DMS79 (cell line): ENCODE measurements at regions not wholly inside any gene's neighbourhood (a gene's known extent, or its start where the extent isn't known, plus 50 kb on each side); places are given as distances from the start of the nearest gene placed in this dataset.

ENCODE experiments used
- DNase-seq: peaks from one replicate; lab custom pipeline; 2025; lab: John Stamatoyannopoulos, UW

DNA sequence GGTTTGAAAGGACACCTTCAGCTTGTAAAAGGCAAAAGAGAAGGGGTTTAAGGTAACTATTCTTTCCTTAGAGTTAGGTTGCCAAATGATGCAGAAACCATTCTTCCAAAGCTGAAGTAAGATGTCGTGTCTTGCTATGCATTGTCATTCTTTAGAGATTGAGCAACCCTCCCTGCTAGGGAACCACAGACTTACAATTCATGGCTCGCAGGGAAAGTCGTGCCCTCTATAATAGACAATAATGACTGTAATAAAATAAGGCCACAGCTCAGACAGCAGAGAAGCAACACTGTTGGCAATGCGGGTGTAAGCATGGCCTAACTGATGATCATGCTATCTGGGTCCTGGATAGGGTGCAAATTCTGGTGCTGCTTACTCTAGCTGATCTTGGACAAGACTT, 129.6 kb upstream of the CDH13 start:
- DNase-seq: no peak

DNA sequence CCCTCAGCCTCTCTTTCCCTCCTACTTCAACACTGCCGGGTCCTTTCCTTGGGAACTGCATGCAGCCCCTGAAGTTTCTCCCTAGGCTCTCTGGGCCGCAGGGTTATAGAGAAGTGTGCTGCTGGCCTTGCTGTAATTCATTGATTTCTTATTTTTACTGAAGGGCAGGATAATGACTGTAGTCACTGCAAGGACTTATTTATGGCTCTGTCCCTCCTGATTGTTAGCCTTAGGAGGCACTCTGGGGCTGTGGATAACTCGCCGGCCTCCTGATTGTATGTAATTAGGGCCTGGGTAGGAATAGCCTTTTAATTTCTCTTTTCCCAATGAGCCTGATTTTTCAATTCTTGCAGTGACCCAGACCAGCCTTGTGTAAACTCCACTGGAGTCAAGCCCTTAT, 138.3 kb upstream of the CDH13 start:
- no peak for DNase-seq

GRCh38 chr16:82481455-82481854, 145.3 kb upstream of the CDH13 start:
- DNase-seq: no peak

DNA sequence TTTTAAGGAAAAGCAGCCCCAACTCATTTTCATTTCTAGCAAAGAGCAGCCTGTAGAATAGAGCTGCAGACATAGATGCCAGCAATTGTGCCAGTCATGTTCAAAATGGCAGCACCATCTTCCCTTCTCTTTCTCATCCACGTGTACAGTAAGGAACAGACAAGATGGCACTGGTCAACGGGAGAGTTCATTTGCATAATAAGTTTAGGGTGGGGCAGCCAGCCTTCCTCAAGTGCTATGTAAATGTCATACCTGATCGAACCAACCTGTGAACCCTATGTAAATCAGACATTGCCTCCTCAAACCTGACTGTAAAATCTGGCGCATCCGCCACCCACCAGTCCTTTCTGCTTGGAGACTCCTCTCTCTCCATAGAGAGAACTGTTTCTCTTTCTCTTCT, 150.0 kb upstream of the CDH13 start:
- no peak for DNase-seq

GRCh38 chr16:82470620-82471152, 156.1 kb upstream of the CDH13 start:
- no peak for DNase-seq

- DNase-seq: no peak
Observed at GRCh38 chr16:82470016-82470415, 156.8 kb upstream of the CDH13 start.

DNA sequence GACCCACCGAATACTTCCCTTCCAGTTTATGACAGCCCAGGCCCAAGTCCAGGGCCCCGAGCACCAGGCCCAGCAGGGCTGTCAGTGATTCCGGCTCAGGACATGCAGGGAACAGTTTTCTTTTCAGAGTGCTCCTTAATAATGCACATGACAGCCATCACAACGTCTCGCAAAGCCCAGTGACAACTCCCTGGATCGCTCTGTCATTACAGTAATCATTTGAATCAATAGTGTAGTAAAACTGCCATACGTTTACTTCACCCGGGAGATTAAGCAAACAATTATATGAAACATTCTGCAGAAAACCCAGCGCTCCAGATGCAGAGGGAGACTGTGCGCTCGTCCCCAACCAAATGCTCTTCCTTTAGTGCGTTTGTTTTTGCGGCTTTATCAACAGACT, 162.6 kb upstream of the CDH13 start:
- DNase-seq: no peak

DNA sequence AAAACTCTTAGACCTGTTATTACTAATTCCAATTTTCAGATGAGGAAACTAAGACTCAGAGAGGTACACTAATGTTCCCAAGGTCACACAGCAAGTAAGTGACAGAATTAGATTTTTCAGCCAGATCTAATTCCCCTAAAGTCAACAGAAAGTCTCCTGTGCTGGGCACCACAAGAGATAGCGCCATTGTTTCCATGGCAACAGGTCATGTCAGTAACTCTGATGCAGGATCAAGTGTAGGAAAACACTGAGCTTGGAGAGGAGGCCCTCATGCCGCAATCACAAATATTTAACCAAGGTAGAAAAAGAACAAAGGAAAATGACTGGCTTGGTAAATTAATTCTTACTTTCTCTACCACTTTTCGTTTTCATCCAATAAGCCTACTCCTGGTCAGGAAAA, 166.0 kb upstream of the CDH13 start:
- no peak for DNase-seq

DNA sequence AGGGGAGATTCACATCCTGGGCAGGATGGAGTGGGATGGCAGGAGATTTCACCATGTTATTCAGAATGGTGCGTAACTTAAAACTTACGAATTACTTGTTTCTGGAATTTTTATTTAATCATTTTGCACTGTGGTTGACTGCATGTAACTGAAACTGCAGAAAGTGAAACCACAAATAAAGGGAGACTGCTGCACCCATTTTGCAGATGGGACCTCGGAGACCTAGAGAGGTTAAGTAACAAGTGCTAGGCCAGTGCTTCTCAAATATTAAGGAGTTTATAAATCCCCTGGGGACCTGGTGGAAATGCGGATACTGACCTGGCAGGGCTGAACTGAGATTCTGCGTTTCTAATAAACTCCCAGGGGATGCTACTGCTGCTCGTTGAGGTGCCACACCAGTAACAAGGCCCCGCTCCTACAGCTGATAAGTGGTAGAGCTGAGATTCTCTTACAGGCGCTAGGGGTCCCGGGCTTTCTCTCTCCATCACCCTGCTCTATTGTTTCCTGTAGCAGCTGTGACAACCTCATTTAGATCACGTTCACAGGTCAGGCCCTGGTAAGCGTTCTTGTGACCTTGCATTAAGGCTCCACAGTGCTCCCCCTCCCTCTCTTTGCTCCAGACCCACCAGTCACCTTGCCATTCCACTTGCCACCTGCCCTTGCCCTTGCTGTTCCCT, 167.1 kb upstream of the CDH13 start:
- DNase-seq: no peak

DNA sequence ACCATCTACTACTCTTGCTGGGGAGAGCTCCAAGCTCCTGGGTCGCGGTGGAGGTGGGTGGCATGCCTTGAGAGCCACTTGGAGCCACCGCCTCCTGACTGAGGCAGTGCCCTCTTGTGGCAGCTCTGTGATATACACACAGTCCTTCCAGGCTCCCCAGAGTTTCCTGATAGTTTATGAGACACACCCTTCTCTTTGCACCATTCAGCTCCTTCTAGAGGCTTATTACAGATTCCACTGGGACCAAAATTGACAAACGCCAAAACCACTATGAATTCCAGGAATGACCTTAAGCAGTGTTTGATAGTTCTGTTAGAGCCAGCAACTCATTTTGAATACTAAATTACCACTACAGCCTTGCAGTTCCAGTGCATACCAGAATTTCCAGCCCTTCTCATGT, 170.1 kb upstream of the CDH13 start:
- no peak for DNase-seq

- no peak for DNase-seq
Observed at GRCh38 chr16:82454566-82454965, 172.2 kb upstream of the CDH13 start.

DNA sequence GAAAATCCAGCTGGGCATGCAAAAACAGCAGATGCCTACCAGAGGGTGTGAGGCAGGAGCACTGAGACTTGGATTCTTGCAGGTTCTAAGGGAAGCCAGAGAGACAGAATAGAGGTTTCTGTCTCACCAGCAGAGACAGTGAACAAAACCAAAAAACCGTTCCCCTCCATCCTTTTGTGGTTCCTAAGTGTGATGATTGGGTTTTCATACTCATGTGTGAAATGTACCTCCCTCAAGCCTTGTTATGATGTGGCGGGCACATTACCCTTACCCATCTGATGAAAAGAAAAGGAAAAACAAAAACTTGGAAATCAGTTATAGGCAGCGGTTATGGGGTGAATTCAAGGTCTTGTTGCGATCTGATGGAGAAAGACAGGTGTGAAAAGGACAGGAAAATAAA, 172.6 kb upstream of the CDH13 start:
- DNase-seq: no peak

GRCh38 chr16:82452004-82452756, 174.6 kb upstream of the CDH13 start:
- no peak for DNase-seq

- no peak for DNase-seq
Observed at GRCh38 chr16:82451449-82451848, 175.3 kb upstream of the CDH13 start.

- DNase-seq: no peak
Observed at GRCh38 chr16:82440336-82440735, 186.4 kb upstream of the CDH13 start.

DNA sequence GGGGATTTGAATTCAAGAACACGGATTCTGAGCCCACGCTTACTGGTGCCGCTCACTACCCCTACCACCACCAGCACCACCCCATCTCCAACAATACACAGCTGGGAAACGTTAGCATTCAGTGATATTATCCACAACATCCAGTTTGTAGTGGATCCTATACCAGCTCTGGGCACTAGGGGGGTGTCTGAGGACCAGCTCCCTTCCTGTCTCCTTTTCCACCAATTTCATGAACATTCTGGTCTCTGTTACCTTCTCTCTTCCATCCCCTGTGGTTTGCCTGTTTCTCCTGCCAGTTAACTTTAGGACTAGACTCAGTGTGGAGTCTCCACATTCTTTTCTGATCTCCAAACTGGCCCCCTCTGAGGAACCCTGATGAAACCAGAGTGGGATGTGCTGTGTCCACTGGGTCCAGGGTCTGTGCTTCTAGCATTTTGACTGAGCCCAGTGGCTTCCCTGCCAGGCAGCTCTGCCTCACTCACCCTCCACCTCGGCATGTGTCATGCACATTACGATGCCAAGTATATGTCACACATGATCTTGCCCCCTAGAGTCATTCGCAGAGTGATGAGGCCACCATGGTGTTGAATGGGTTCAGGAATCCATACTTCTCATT, 187.0 kb upstream of the CDH13 start:
- no peak for DNase-seq

DNA sequence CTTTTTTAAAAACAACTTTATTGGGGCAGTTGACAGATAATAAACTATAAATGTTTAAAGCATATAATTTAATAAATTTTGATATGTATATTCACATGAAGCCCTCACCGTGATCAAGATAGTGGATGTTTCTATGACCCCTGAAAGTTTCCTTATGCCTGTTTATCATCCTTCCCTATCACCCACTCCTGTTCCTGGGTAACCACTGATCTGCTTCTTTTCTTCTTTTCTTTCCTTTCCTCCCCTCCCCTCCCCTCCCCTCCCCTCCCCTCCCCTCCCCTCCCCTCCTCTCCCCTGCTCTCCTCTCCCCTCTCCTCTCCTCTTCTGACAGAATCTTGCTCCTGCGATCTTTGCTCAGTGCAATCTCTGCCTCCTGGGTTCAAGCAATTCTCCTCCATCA, 193.7 kb upstream of the CDH13 start:
- DNase-seq: no peak

DNA sequence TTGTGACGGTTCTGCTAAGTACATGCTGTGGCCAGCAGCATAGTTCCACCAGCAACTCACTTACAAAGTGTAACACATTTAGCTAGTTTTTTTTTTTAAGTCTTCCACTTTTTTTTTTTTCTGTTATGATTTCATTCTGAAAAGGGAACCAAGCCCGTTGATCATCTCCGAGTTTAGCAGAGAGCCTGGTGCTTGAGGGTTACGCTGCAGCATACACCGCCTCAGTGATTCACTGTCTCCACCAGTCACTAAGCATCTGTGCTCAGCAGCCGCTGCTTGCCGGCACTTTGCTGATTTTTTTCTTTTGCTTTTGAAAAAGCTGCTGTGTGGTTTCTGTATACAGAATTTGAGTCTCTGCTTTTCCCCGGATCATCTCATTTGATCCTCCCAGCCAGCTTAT, 194.5 kb upstream of the CDH13 start:
- no peak for DNase-seq

DNA sequence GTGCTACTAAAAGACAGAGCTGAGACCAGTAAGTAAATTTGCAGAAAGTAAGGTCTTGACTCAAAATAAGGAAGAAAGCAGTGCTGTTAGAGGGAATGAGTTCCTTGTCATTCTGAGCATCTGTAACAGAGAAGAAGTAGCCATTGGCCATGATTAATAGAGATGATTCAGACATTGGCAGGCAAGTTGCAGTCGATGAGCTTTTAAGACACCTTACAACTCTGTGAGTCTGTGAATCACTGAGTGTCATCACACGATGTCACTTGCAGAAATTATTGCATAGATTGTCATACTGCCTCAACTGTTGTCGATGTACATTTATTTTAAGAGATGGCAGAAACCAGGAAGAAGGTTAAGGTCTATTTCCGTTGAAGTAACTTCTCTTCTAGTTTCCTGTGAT, 201.1 kb upstream of the CDH13 start:
- DNase-seq: no peak

DNA sequence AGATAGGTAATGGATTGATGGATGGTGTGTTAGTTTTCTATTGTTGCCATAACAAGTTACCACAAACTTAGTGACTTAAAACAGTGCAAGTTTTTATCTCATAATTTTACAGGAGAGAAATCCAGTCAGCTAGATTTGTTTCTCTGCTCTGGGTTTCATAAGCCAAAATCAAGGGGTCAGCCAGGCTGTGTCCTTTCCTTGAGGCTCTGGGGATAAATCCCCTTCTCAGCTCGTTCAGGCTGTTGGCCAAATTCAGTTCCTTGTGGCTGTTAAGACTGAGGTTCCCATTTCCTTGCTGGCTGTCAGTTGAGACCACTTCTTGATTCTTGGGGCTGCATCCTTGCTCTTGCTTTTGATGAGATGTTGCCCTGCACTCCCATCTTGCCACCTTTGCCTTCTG, 204.9 kb upstream of the CDH13 start:
- DNase-seq: no peak

DNA sequence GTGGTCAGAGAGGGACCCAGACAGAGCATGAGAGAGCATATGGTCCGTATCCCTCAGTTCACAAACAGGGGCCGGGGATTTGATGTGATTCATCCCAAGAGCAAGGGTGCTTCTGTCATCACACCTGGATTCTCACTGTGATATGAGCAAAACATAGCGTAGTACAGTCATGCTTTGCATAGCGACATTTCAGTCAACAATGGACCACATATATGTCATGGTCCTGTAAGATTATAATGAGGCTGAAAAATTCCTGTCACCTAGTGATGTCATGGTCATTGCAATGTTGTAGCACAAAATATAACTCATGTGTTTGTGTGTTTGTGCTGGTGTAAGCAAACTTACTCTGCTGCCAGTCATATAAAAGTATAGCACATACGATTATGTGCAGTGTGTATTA, 207.4 kb upstream of the CDH13 start:
- DNase-seq: no peak

- DNase-seq: no peak
Observed at GRCh38 chr16:82414476-82414875, 212.3 kb upstream of the CDH13 start.

DNA sequence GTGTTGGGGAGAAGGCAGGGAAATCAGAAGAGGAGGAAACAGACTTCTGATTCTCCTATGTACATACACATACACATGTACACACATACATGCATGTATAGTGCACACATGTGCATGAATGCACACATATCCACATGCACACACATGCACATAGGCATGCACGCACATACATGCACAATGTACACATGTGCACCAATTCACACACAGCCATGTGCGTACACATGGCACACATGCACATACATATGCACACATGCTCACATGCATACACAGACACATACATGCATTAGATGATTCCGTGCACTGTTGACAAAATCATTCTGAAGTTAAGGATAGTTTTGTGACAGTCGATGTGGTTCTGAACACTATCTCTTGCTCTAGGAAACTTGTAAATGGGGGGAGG, 214.0 kb upstream of the CDH13 start:
- DNase-seq: no peak
